ENCODE measurements at regions not wholly inside any gene's neighbourhood (a gene's known extent, or its start where the extent isn't known, plus 50 kb on each side); places are given as distances from the start of the nearest gene placed in this dataset.

- TF ChIP-seq MXI1 (conservative IDR thresholded peaks at IDR 0.05; ENCODE audit: poor library complexity, severe bottlenecking) (no peak), CTCF (IDR thresholded peaks at IDR 0.05; ENCODE audit: poor library complexity, severe bottlenecking) (peak; percentile 51)
Measured at GRCh38 chr13:111429064-111429558, 108.7 kb downstream of the TEX29 start.
